Omental fat pad (tissue), 3 donors: ENCODE measurements at regions not wholly inside any gene's neighbourhood (a gene's known extent, or its start where the extent isn't known, plus 50 kb on each side); places are given as distances from the start of the nearest gene placed in this dataset.
"Not testable (repeated sequence)": the region's sequence is repeated elsewhere in the genome, so short reads cannot be mapped to it uniquely, and the experiment has no call there.

Experiments used
- ATAC-seq: fragments of 150-250 bp; one replicate; pipeline ENCODE4 v1.9.1; 2016; ENCODE audit warnings: mild to moderate bottlenecking, moderate library complexity; ENCODE audit not compliant: low FRiP score
- DNase-seq: peaks from one replicate; pipeline ENCODE4 v3.0.0-alpha.2; 2019; ENCODE audit warnings: low spot score
- CTCF ChIP-seq, 3 donors: fragments of 450-650 bp; IDR thresholded peaks; one replicate each; pipeline ENCODE4 v1.5.1; 2016 to 2017; ENCODE audit warnings: antibody characterized with exemption in 3 of 3, mild to moderate bottlenecking in 3 of 3, moderate library complexity in 2 of 3

- DNase-seq (no peak), ATAC-seq (no peak)
- no peak for TF ChIP-seq CTCF (IDR thresholded peaks at IDR 0.05)
Measured at GRCh38 chr3:21020681-21021080, 730.3 kb downstream of the ZNF385D start.

GRCh38 chr3:21020043-21020442 is 731.0 kb downstream of the ZNF385D start:
- TF ChIP-seq CTCF (IDR thresholded peaks at IDR 0.05) = no peak
- DNase-seq (no peak), ATAC-seq (no peak)

- DNase-seq (no peak), ATAC-seq (no peak)
- no peak for TF ChIP-seq CTCF (IDR thresholded peaks at IDR 0.05)
Measured at GRCh38 chr3:21017115-21017852, 733.7 kb downstream of the ZNF385D start.

- ATAC-seq (no peak), DNase-seq (no peak)
- TF ChIP-seq CTCF (IDR thresholded peaks at IDR 0.05) = no peak
Measured at GRCh38 chr3:21013566-21013965, 737.4 kb downstream of the ZNF385D start.

- no peak for ATAC-seq
- no peak for DNase-seq
- TF ChIP-seq CTCF (IDR thresholded peaks at IDR 0.05) = no peak
Measured at GRCh38 chr3:20999661-21000060, 751.3 kb downstream of the ZNF385D start.

- TF ChIP-seq CTCF (IDR thresholded peaks at IDR 0.05) = no peak
- no peak for ATAC-seq
- DNase-seq = no peak
Measured at GRCh38 chr3:20997183-20997582, 753.8 kb downstream of the ZNF385D start.

- TF ChIP-seq CTCF (IDR thresholded peaks at IDR 0.05) = no peak
- DNase-seq = no peak
- no peak for ATAC-seq
Measured at GRCh38 chr3:20990896-20991295, 760.1 kb downstream of the ZNF385D start.

GRCh38 chr3:20989653-20990052 is 761.4 kb downstream of the ZNF385D start:
- not testable (repeated sequence) for DNase-seq, ATAC-seq
